OCI-LY1 (cell line): ENCODE measurements at regions not wholly inside any gene's neighbourhood (a gene's known extent, or its start where the extent isn't known, plus 50 kb on each side); places are given as distances from the start of the nearest gene placed in this dataset.

Experiments
- H2AFZ ChIP-seq: fragments of 200-600 bp; sonication (generic), shearing (Covaris generic); 2 replicates; pipeline ENCODE4 v1.6.0; 2014; ENCODE audit warnings: antibody characterized with exemption, mild to moderate bottlenecking, low read length
- H3F3A ChIP-seq: fragments of 200-600 bp; sonication (generic), shearing (Covaris generic); 2 replicates; pipeline ENCODE4 v1.6.0; 2014; ENCODE audit warnings: mild to moderate bottlenecking, antibody characterized with exemption, low read length, moderate library complexity; ENCODE audit not compliant: insufficient read depth
- H3K27ac ChIP-seq: fragments of 200-600 bp; sonication (generic); 2 replicates; pipeline ENCODE4 v1.5.1; 2014; ENCODE audit warnings: low read length, mixed run types, mild to moderate bottlenecking, low read depth; ENCODE audit not compliant: poor library complexity, severe bottlenecking
- H3K27me3 ChIP-seq: fragments of 200-600 bp; sonication (generic); 2 replicates; pipeline ENCODE4 v1.6.0; 2014; ENCODE audit warnings: antibody characterized with exemption, mild to moderate bottlenecking, low read length, moderate library complexity; ENCODE audit not compliant: insufficient read depth
- H3K36me3 ChIP-seq: fragments of 200-600 bp; sonication (generic); 2 replicates; pipeline ENCODE4 v1.6.1; 2014; ENCODE audit warnings: mild to moderate bottlenecking, antibody characterized with exemption, low read length, moderate library complexity, mixed read lengths; ENCODE audit not compliant: insufficient read depth
- H3K4me1 ChIP-seq: fragments of 200-600 bp; sonication (generic); 2 replicates; pipeline ENCODE4 v1.5.1; 2014; ENCODE audit warnings: mild to moderate bottlenecking, low read length, moderate library complexity; ENCODE audit not compliant: insufficient read depth, severe bottlenecking
- H3K4me2 ChIP-seq: fragments of 200-600 bp; sonication (generic), shearing (Covaris generic); 2 replicates; pipeline ENCODE4 v1.6.1; 2014; ENCODE audit warnings: low read length
- H3K4me3 ChIP-seq: fragments of 200-600 bp; sonication (generic); 2 replicates; pipeline ENCODE4 v1.5.1; 2014; ENCODE audit warnings: low read length, low read depth, mild to moderate bottlenecking, mixed read lengths; ENCODE audit not compliant: poor library complexity, severe bottlenecking
- H3K79me2 ChIP-seq: fragments of 200-600 bp; shearing (Covaris generic); 2 replicates; pipeline ENCODE4 v1.6.1; 2016; ENCODE audit warnings: mixed run types, low read length, mixed read lengths; ENCODE audit not compliant: insufficient read depth
- H3K9ac ChIP-seq: fragments of 200-600 bp; sonication (generic), shearing (Covaris generic); 2 replicates; pipeline ENCODE4 v1.6.1; 2014; ENCODE audit warnings: mild to moderate bottlenecking, low read length, mixed read lengths
- H3K9me2 ChIP-seq: fragments of 200-600 bp; sonication (generic), shearing (Covaris generic); 2 replicates; pipeline ENCODE4 v1.6.1; 2014; ENCODE audit warnings: low read depth, mild to moderate bottlenecking, low read length, mixed read lengths
- H3K9me3 ChIP-seq: fragments of 200-600 bp; shearing (Covaris generic); 2 replicates; pipeline ENCODE4 v1.6.1; 2014; ENCODE audit warnings: low read length, mixed read lengths
- H4K20me1 ChIP-seq: fragments of 200-600 bp; sonication (generic), shearing (Covaris generic); 2 replicates; pipeline ENCODE4 v1.6.0; 2016; ENCODE audit warnings: mild to moderate bottlenecking, low read length; ENCODE audit not compliant: insufficient read depth
- CTCF ChIP-seq: fragments of 200-600 bp; sonication (generic), shearing (Covaris generic); IDR thresholded peaks from 2 replicates; pipeline ENCODE4 v1.5.1; 2017; ENCODE audit warnings: mild to moderate bottlenecking, antibody characterized with exemption, low read length, moderate library complexity, mixed read lengths
- EZH2 ChIP-seq: fragments of 200-600 bp; sonication (generic), shearing (Covaris generic); IDR thresholded peaks from 2 replicates; pipeline ENCODE4 v1.8.0; 2017; ENCODE audit warnings: borderline replicate concordance, mixed run types, mild to moderate bottlenecking, antibody characterized with exemption, low read length, moderate library complexity, mixed read lengths

GRCh38 chr13:59394496-59394895 lies 769.2 kb downstream of the DIAPH3 start:
- no peak for TF ChIP-seq CTCF
- no peak for TF ChIP-seq EZH2
- Histone ChIP-seq H3K27ac (no peak overlapping the region), H3K4me2 (no peak overlapping the region), H4K20me1 (no peaks in the 10 kb centered on the region), H3K9me3 (no peaks in the 10 kb centered on the region), H3K4me1 (peaks cover 5% of the 10 kb centered on the region), H3K9ac (no peak overlapping the region), H3K79me2 (no peaks in the 10 kb centered on the region), H3K36me3 (no peaks in the 10 kb centered on the region), H3K4me3 (no peak overlapping the region), H3K9me2 (no peaks in the 10 kb centered on the region), H3K27me3 (no peaks in the 10 kb centered on the region), H3F3A (no peaks in the 10 kb centered on the region), H2AFZ (no peak overlapping the region)

GRCh38 chr13:59398127-59398526 lies 765.6 kb downstream of the DIAPH3 start:
- Histone ChIP-seq H3K9me2 (no peaks in the 10 kb centered on the region), H3K36me3 (no peaks in the 10 kb centered on the region), H3K4me1 (no peaks in the 10 kb centered on the region), H2AFZ (no peak overlapping the region), H3K27ac (no peak overlapping the region), H3K4me3 (no peak overlapping the region), H3K9me3 (no peaks in the 10 kb centered on the region), H3K4me2 (no peak overlapping the region), H3K79me2 (no peaks in the 10 kb centered on the region), H4K20me1 (no peaks in the 10 kb centered on the region), H3K9ac (no peak overlapping the region), H3K27me3 (no peaks in the 10 kb centered on the region), H3F3A (no peaks in the 10 kb centered on the region)
- TF ChIP-seq EZH2, result no peak
- no peak for TF ChIP-seq CTCF

- Histone ChIP-seq H3K27me3 (no peaks in the 10 kb centered on the region), H3F3A (no peaks in the 10 kb centered on the region), H3K4me2 (no peak overlapping the region), H4K20me1 (no peaks in the 10 kb centered on the region), H3K9me3 (no peaks in the 10 kb centered on the region), H3K27ac (no peak overlapping the region), H3K36me3 (no peaks in the 10 kb centered on the region), H3K79me2 (no peaks in the 10 kb centered on the region), H2AFZ (no peak overlapping the region), H3K9ac (no peak overlapping the region), H3K4me3 (no peak overlapping the region), H3K4me1 (no peaks in the 10 kb centered on the region), H3K9me2 (no peaks in the 10 kb centered on the region)
- TF ChIP-seq EZH2 (no peak), CTCF (no peak)
Observed at GRCh38 chr13:59398661-59399060, 765.1 kb downstream of the DIAPH3 start.
